Activated CD4-positive, alpha-beta T cell treated with anti-CD3 and anti-CD28 coated beads, Interleukin-2, amount 50 U/mL, for 16 hours (primary cell): ENCODE measurements at regions not wholly inside any gene's neighbourhood (a gene's known extent, or its start where the extent isn't known, plus 50 kb on each side); places are given as distances from the start of the nearest gene placed in this dataset.
A peak's percentile ranks its signal among the peaks of the same experiment; 100 is the strongest.
"Not testable (repeated sequence)": the region's sequence is repeated elsewhere in the genome, so short reads cannot be mapped to it uniquely, and the experiment has no call there.

Source experiments
- DNase-seq: peaks from one replicate; pipeline ENCODE4 v3.0.0-alpha.2; 2020

GRCh38 chr3:102688556-102688930, 253.7 kb downstream of the ZPLD1 start:
- DNase-seq: no peak

GRCh38 chr3:102691507-102691906, 256.7 kb downstream of the ZPLD1 start:
- no peak for DNase-seq

- DNase-seq: no peak
Observed at GRCh38 chr3:102699104-102699818, 264.4 kb downstream of the ZPLD1 start.

GRCh38 chr3:102699819-102700140, 265.0 kb downstream of the ZPLD1 start:
- no peak for DNase-seq

- DNase-seq: peak; percentile 28
Observed at GRCh38 chr3:102712896-102713295, 278.1 kb downstream of the ZPLD1 start.

GRCh38 chr3:102714567-102714966, 279.8 kb downstream of the ZPLD1 start:
- DNase-seq: no peak

GRCh38 chr3:102715030-102715697, 280.3 kb downstream of the ZPLD1 start:
- DNase-seq: peak; percentile 67

GRCh38 chr3:102718651-102719050, 283.8 kb downstream of the ZPLD1 start:
- no peak for DNase-seq

GRCh38 chr3:102722317-102722716, 287.5 kb downstream of the ZPLD1 start:
- DNase-seq: no peak

GRCh38 chr3:102727340-102727739, 292.5 kb downstream of the ZPLD1 start:
- no peak for DNase-seq

GRCh38 chr3:102732581-102732980, 297.8 kb downstream of the ZPLD1 start:
- not testable (repeated sequence) for DNase-seq

- no peak for DNase-seq
Observed at GRCh38 chr3:102733791-102734563, 299.2 kb downstream of the ZPLD1 start.

GRCh38 chr3:102735311-102735710, 300.5 kb downstream of the ZPLD1 start:
- no peak for DNase-seq

GRCh38 chr3:102736288-102736974, 301.6 kb downstream of the ZPLD1 start:
- no peak for DNase-seq

GRCh38 chr3:102736975-102737304, 302.1 kb downstream of the ZPLD1 start:
- DNase-seq: no peak

GRCh38 chr3:102737353-102737752, 302.5 kb downstream of the ZPLD1 start:
- DNase-seq: no peak

- DNase-seq: no peak
Observed at GRCh38 chr3:102741105-102741504, 306.3 kb downstream of the ZPLD1 start.

- no peak for DNase-seq
Observed at GRCh38 chr3:102741694-102742093, 306.9 kb downstream of the ZPLD1 start.

GRCh38 chr3:102745881-102746280, 311.1 kb downstream of the ZPLD1 start:
- no peak for DNase-seq

- no peak for DNase-seq
Observed at GRCh38 chr3:102747611-102748010, 312.8 kb downstream of the ZPLD1 start.

GRCh38 chr3:102748646-102749045, 313.8 kb downstream of the ZPLD1 start:
- no peak for DNase-seq

- no peak for DNase-seq
Observed at GRCh38 chr3:102750322-102750721, 315.5 kb downstream of the ZPLD1 start.

GRCh38 chr3:102753901-102754300, 319.1 kb downstream of the ZPLD1 start:
- DNase-seq: no peak

- DNase-seq: no peak
Observed at GRCh38 chr3:102756706-102757105, 321.9 kb downstream of the ZPLD1 start.
